NT2/D1 (cell line): ENCODE measurements at regions not wholly inside any gene's neighbourhood (a gene's known extent, or its start where the extent isn't known, plus 50 kb on each side); places are given as distances from the start of the nearest gene placed in this dataset.

Source experiments
- YY1 ChIP-seq: IDR thresholded peaks from 2 replicates; pipeline ENCODE4 v1.6.1; 2011; ENCODE audit not compliant: insufficient read length, insufficient read depth
- ZNF274 ChIP-seq: IDR thresholded peaks from 2 replicates; pipeline ENCODE4 v1.6.1; 2011; ENCODE audit warnings: mild to moderate bottlenecking, low read depth, low read length

DNA sequence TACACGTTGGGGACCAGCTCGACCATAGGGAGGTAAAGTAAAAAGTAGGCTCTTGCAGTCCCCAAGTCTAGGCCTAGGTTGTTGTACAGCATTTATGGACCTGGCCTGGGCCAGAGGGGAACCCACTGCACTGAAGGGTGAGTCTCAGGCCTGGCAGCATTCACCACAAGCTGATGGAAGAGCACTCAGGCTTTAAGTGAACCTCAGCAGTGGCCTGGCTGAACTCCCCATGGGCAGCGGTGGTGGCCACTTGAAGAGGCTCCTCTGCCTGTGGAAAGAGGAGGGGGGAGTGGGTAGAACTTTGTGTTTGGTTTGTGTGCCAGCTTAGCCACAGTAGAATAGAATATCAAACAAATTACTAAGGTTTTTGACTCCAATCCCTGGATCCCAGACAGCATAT lies 176.2 kb upstream of the PRMT6 start:
- TF ChIP-seq ZNF274 (no peak), YY1 (no peak)
